Uterus (tissue), 3 donors: ENCODE measurements at regions not wholly inside any gene's neighbourhood (a gene's known extent, or its start where the extent isn't known, plus 50 kb on each side); places are given as distances from the start of the nearest gene placed in this dataset.

ENCODE experiments used
- DNase-seq, 2 donors: peaks; one replicate each; pipeline ENCODE4 v3.0.0-alpha.2; 2019 to 2020
- H3K27ac ChIP-seq, 2 donors: fragments of 200-600 bp; sonication (generic); 1 replicate in 1 of 2; 2 replicates in 1 of 2; pipeline ENCODE4 v1.5.1; 2016 to 2018
- H3K27me3 ChIP-seq, 2 donors: fragments of 200-600 bp; sonication (generic); one replicate each; pipeline ENCODE4 v1.5.1; 2018 to 2019; ENCODE audit warnings: control low read depth in 1 of 2
- H3K36me3 ChIP-seq, 2 donors: fragments of 200-600 bp; sonication (generic); one replicate each; pipeline ENCODE4 v1.5.1; 2019; ENCODE audit warnings: control low read depth in 1 of 2
- H3K4me1 ChIP-seq, 2 donors: fragments of 200-600 bp; sonication (generic); one replicate each; pipeline ENCODE4 v1.5.1; 2018 to 2019; ENCODE audit warnings: control low read depth in 1 of 2
- H3K4me3 ChIP-seq, 2 donors: fragments of 200-600 bp; sonication (generic); 1 replicate in 1 of 2; 2 replicates in 1 of 2; pipeline ENCODE4 v1.5.1; 2018 to 2019; ENCODE audit warnings: mild to moderate bottlenecking in 1 of 2
- H3K9me3 ChIP-seq, 2 donors: fragments of 200-600 bp; sonication (generic); one replicate each; pipeline ENCODE4 v1.5.1; 2019; ENCODE audit warnings: control low read depth in 1 of 2
- CTCF ChIP-seq, 4 experiments: fragments of 200-600 bp in 2 of 4; fragments of 450-650 bp in 2 of 4; sonication (generic) in 2 of 4; IDR thresholded peaks; one replicate each; pipeline ENCODE4 v1.5.1; 2016 to 2019; ENCODE audit warnings: antibody characterized with exemption in 4 of 4, mild to moderate bottlenecking in 2 of 4, moderate library complexity in 1 of 4
- POLR2A ChIP-seq, 2 donors: fragments of 450-650 bp; IDR thresholded peaks; one replicate each; pipeline ENCODE4 v1.6.1; 2016; ENCODE audit warnings: antibody characterized with exemption in 2 of 2, mild to moderate bottlenecking in 1 of 2, moderate library complexity in 1 of 2
- intact Hi-C: fragments of 100-400 bp; cut with DNase I; formaldehyde crosslinking; loops from one replicate; pipeline ENCODE4 v1.15.1; 2023; ENCODE audit warnings: low total_unique reads
- donor health status: DM: yes; HTN: yes; CAD: no.

DNA sequence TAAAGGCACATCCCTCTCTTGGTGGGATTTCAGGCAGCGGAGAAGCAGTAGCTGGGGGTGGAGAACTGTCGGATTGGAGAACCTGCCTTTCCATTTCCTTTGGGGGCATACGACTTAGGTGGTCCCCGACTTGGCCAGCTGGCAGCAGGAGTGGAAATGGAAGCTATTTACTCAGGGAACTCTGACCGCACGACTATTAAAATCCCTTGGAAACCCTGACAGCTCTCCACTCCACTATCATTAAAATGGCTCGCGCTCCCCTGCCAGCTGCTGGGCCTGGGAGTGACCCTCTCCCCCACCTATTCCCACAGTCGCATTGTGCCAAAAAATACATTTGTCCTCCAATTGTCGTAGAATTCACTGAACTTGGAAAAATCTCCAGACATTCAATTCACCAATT, 77.7 kb upstream of the APCDD1 start:
- TF ChIP-seq CTCF (IDR thresholded peaks at IDR 0.05) (no peak), POLR2A (IDR thresholded peaks at IDR 0.05) (no peak)
- H3K4me1 ChIP-seq = no peaks in the 10 kb centered on the region
- H3K36me3 ChIP-seq = no peaks in the 10 kb centered on the region
- no peaks in the 10 kb centered on the region for H3K27me3 ChIP-seq
- H3K9me3 ChIP-seq = no peaks in the 10 kb centered on the region
- no peak for DNase-seq
- H3K27ac ChIP-seq = no peak overlapping the region
- intact Hi-C loops = no loop called here
- no peak overlapping the region for H3K4me3 ChIP-seq

DNA sequence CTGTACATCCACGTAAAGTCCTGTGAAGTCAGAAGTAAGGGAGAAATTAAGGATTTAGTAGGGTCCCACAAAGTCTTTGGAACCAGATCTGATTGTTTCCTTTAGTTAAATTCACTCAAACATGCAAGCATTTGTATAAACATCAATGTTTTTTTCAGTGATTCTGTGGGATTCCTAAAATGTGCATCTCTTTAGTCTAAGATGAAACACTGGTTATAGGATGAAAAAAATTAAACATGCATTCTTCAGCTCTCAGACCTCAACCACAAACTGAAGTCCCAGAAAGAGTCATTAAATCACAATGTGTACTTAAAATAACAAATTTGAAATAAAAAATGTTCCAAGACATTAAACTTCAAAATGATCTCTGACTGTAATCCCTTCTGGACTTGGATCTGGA, 76.5 kb upstream of the APCDD1 start:
- Histone ChIP-seq H3K4me1 (no peaks in the 10 kb centered on the region), H3K27ac (no peak overlapping the region), H3K4me3 (no peak overlapping the region), H3K27me3 (no peaks in the 10 kb centered on the region), H3K9me3 (no peaks in the 10 kb centered on the region), H3K36me3 (no peaks in the 10 kb centered on the region)
- TF ChIP-seq POLR2A (IDR thresholded peaks at IDR 0.05) (no peak), CTCF (IDR thresholded peaks at IDR 0.05) (no peak)
- intact Hi-C loops = no loop called here
- DNase-seq = no peak

- Histone ChIP-seq H3K4me3 (no peak overlapping the region), H3K9me3 (no peaks in the 10 kb centered on the region), H3K4me1 (no peaks in the 10 kb centered on the region), H3K27me3 (no peaks in the 10 kb centered on the region), H3K36me3 (no peaks in the 10 kb centered on the region), H3K27ac (no peak overlapping the region)
- no peak for TF ChIP-seq POLR2A (IDR thresholded peaks at IDR 0.05)
- TF ChIP-seq CTCF (IDR thresholded peaks at IDR 0.05) = no peak
- intact Hi-C loops = no loop called here
- no peak for DNase-seq
Measured at GRCh38 chr18:10378688-10379420, 75.6 kb upstream of the APCDD1 start.

- Histone ChIP-seq H3K4me3 (no peak overlapping the region), H3K4me1 (no peaks in the 10 kb centered on the region), H3K27ac (no peak overlapping the region), H3K9me3 (no peaks in the 10 kb centered on the region), H3K36me3 (no peaks in the 10 kb centered on the region), H3K27me3 (no peaks in the 10 kb centered on the region)
- DNase-seq = no peak
- no peak for TF ChIP-seq POLR2A (IDR thresholded peaks at IDR 0.05)
- TF ChIP-seq CTCF (IDR thresholded peaks at IDR 0.05) = no peak
- intact Hi-C loops = no loop called here
Measured at GRCh38 chr18:10379522-10379921, 74.9 kb upstream of the APCDD1 start.

DNA sequence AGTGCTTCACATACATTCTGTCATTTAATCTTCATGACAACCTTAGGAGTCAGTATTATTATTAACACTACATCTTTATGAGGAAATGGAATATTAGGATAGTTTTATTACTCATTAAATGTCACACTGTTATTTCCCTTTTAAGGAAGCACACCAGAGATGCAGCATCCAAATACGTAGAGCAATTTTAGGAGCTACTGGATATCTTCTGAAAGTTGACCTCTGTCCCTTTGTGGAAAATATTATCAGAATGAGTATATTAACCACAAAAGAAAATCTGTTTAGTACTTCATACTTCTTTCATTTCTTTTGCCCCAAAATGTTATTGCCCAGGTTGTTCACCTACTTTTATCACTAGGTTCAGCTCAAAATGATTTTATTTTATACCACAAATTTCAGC, 72.9 kb upstream of the APCDD1 start:
- no peak for DNase-seq
- Histone ChIP-seq H3K4me1 (no peaks in the 10 kb centered on the region), H3K36me3 (no peaks in the 10 kb centered on the region), H3K9me3 (no peaks in the 10 kb centered on the region), H3K27ac (no peak overlapping the region), H3K4me3 (no peak overlapping the region), H3K27me3 (no peaks in the 10 kb centered on the region)
- intact Hi-C loops = no loop called here
- TF ChIP-seq POLR2A (IDR thresholded peaks at IDR 0.05) (no peak), CTCF (IDR thresholded peaks at IDR 0.05) (no peak)
